ENCODE measurements at regions not wholly inside any gene's neighbourhood (a gene's known extent, or its start where the extent isn't known, plus 50 kb on each side); places are given as distances from the start of the nearest gene placed in this dataset.

- TF ChIP-seq EZH2 (IDR thresholded peaks at IDR 0.05): no peak
- TF ChIP-seq POLR2AphosphoS5 (IDR thresholded peaks at IDR 0.05; ENCODE audit: borderline replicate concordance, low read depth, low read length): no peak
- TF ChIP-seq FOXP2 (optimal IDR thresholded peaks at IDR 0.05; ENCODE audit: control extremely low read depth, extremely low read length, insufficient read depth): no peak
Measured at GRCh38 chr9:35548571-35548970, 56.5 kb upstream of the TESK1 start.
